ENCODE measurements at regions not wholly inside any gene's neighbourhood (a gene's known extent, or its start where the extent isn't known, plus 50 kb on each side); places are given as distances from the start of the nearest gene placed in this dataset.

GRCh38 chr18:33507019-33507418 lies 66.5 kb upstream of the CCDC178 start:
- TF ChIP-seq ZFP3 (CRISPR knock-in tag; IDR thresholded peaks at IDR 0.05) (no peak), PATZ1 (CRISPR knock-in tag; IDR thresholded peaks at IDR 0.05; ENCODE audit: borderline replicate concordance) (no peak), ISL1 (CRISPR knock-in tag; IDR thresholded peaks at IDR 0.05) (no peak), ZFP30 (CRISPR knock-in tag; IDR thresholded peaks at IDR 0.05) (no peak), GLIS3 (CRISPR knock-in tag; IDR thresholded peaks at IDR 0.05) (no peak), CSDC2 (CRISPR knock-in tag; IDR thresholded peaks at IDR 0.05) (no peak)

Data from SK-N-SH treated with all-trans-retinoic acid at 6 μM for 48 hours (cell line).